M059J (cell line): ENCODE measurements at regions not wholly inside any gene's neighbourhood (a gene's known extent, or its start where the extent isn't known, plus 50 kb on each side); places are given as distances from the start of the nearest gene placed in this dataset.
"Not testable (repeated sequence)": the region's sequence is repeated elsewhere in the genome, so short reads cannot be mapped to it uniquely, and the experiment has no call there.

Experiments used
- DNase-seq: peaks from one replicate; pipeline ENCODE4 v3.0.0-alpha.2; 2012; ENCODE audit warnings: low read depth

GRCh38 chr10:128576943-128577670 lies 450.9 kb upstream of the MKI67 start:
- DNase-seq, result no peak

- no peak for DNase-seq
These were observed 451.9 kb upstream of the MKI67 start for GRCh38 chr10:128577958-128578750.

GRCh38 chr10:128578766-128579165 lies 452.5 kb upstream of the MKI67 start:
- no peak for DNase-seq

GRCh38 chr10:128579280-128579865 lies 453.1 kb upstream of the MKI67 start:
- DNase-seq, result no peak

GRCh38 chr10:128579901-128580300 lies 453.7 kb upstream of the MKI67 start:
- DNase-seq, result no peak

- not testable (repeated sequence) for DNase-seq
These were observed 456.9 kb upstream of the MKI67 start for GRCh38 chr10:128583125-128583524.

GRCh38 chr10:128586599-128586998 lies 460.4 kb upstream of the MKI67 start:
- DNase-seq, result not testable (repeated sequence)

GRCh38 chr10:128587689-128588088 lies 461.5 kb upstream of the MKI67 start:
- no peak for DNase-seq

GRCh38 chr10:128588402-128588801 lies 462.2 kb upstream of the MKI67 start:
- DNase-seq, result no peak

GRCh38 chr10:128594688-128595087 lies 468.5 kb upstream of the MKI67 start:
- no peak for DNase-seq

GRCh38 chr10:128596906-128597305 lies 470.7 kb upstream of the MKI67 start:
- no peak for DNase-seq

GRCh38 chr10:128599030-128599429 lies 472.8 kb upstream of the MKI67 start:
- DNase-seq, result no peak

GRCh38 chr10:128599538-128599937 lies 473.3 kb upstream of the MKI67 start:
- no peak for DNase-seq

- no peak for DNase-seq
These were observed 476.0 kb upstream of the MKI67 start for GRCh38 chr10:128602183-128602582.

GRCh38 chr10:128604025-128604424 lies 477.8 kb upstream of the MKI67 start:
- no peak for DNase-seq

GRCh38 chr10:128605180-128605579 lies 479.0 kb upstream of the MKI67 start:
- no peak for DNase-seq

- no peak for DNase-seq
These were observed 479.8 kb upstream of the MKI67 start for GRCh38 chr10:128606055-128606454.

- no peak for DNase-seq
These were observed 482.6 kb upstream of the MKI67 start for GRCh38 chr10:128608791-128609190.

GRCh38 chr10:128609460-128609859 lies 483.2 kb upstream of the MKI67 start:
- no peak for DNase-seq

GRCh38 chr10:128610113-128610512 lies 483.9 kb upstream of the MKI67 start:
- no peak for DNase-seq

- no peak for DNase-seq
These were observed 486.0 kb upstream of the MKI67 start for GRCh38 chr10:128612195-128612594.

- DNase-seq, result no peak
These were observed 486.4 kb upstream of the MKI67 start for GRCh38 chr10:128612631-128613030.
